Stimulated activated CD4-positive, alpha-beta T cell treated with anti-CD3 and anti-CD28 coated beads, Interleukin-4, amount 100 ng/mL, for 4 hours (primary cell): ENCODE measurements at regions not wholly inside any gene's neighbourhood (a gene's known extent, or its start where the extent isn't known, plus 50 kb on each side); places are given as distances from the start of the nearest gene placed in this dataset.
"Not testable (repeated sequence)": the region's sequence is repeated elsewhere in the genome, so short reads cannot be mapped to it uniquely, and the experiment has no call there.

ENCODE experiments used
- DNase-seq, 2 experiments: peaks; one replicate each; pipeline ENCODE4 v3.0.0-alpha.2; 2020

DNA sequence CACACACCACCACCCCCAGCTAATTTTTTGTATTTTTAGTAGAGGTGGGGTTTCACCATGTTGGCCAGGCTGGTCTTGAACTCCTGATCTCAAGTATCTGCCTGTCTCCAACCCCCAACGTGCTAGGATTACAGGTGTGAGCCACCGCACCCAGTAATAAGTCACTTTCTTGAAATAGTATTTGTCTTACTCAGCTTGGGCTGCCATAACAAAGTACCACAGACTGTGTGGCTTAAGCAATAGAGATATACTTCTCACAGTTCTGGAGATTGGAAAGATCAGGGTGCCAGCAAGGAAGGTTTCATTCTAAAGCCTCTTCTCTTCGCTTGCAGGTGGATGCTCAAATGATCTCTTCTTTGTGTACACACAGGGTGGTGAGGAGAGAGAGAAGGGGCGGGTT, 99.8 kb downstream of the ARRDC3 start:
- no peak for DNase-seq

DNA sequence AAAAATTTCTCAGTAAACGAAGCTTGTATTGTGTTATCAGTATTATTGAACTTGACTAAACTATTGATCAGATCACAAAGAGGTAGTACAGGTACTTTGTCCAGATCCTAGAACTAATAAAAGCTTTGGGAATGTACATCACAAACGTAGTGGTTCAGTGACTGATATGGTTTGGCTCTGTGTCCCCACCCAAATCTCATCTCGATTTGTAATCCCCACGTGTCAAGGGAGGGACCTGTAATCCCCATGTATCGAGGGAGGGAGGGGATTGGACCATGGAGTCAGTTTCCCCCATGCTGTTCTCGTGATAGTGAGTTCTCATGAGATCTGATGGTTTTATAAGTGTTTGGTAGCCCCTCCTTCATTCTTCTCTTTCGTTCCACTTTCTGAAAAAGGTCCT, 100.9 kb downstream of the ARRDC3 start:
- DNase-seq, result no peak

DNA sequence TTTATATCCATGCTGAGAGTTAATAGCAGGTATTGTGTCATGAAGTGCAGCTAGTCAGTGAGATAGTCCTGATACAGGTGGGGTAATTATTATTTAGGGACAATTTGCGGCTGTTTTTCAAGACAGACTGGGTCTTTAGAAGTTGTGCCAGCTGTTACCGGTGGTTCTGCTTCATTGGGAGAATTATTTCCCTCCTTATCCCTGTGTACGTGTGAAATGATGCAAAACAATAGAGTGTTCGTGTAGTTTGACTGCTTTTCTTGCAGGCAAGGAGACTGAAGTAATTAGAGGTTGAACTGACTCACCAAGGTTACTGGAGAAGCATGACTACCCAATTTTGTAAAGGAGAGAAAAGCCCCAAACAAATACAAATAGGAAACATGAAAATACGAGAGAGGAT, 101.7 kb downstream of the ARRDC3 start:
- no peak for DNase-seq

- peak; percentile 92 for DNase-seq
These were observed 102.5 kb downstream of the ARRDC3 start for GRCh38 chr5:91280362-91281269.

DNA sequence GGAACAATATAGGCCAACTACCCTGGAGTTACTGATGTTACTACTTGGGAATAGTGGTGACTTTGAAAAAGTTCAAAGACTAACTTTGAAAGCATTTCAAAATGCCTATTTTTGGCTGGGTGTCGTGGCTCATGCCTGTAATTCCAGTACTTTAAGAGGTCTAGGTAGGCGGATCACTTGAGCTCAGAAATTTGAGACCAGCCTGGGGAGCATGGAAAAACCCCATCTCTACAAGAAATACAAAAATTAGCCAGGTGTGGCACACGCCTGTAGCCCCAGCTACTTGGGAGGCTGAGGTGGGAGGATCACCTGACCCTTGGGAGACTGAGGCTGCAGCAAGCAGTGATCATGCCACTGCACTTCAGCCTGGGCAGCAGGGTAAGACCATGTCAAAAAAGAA, 105.3 kb downstream of the ARRDC3 start:
- no peak for DNase-seq

- no peak for DNase-seq
These were observed 106.0 kb downstream of the ARRDC3 start for GRCh38 chr5:91277093-91277626.

DNA sequence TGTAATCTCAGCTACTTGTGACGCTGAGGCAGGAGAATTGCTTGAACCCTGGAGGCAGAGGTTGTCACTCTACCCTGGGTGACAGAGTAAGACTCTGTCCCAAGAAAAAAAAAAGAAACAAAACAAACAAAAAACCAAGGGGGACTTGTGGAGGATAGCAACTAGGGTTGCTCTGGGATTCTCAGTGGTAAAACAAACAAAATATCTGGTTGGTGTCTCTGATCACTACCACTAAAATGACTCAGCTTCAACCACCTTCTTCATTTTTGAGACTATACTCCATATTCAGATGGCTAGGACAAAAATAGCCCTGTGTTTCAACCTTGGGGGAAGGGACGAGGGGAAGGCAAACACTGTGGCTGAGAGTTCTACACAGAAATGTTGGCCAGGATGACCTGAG, 110.3 kb downstream of the ARRDC3 start:
- no peak for DNase-seq

DNA sequence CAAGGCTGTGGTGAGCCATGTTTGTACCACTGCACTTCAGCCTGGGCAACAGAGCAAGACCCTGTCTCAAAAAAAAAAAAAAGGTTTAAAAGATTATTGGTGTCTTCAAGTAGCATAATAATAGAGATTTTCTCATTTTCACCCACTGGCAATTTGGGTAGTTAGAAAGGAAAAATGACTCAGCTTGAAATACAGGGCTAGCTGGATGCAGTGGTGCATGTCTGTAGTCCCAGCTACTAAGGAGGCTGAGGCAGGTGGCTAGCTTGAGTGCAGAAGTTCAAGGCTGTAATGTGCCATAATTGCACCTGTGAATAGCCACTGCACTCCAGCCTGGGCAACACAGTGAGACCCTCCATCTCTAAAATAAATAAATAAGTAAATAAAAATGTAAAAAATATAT, 111.1 kb downstream of the ARRDC3 start:
- DNase-seq, result no peak

DNA sequence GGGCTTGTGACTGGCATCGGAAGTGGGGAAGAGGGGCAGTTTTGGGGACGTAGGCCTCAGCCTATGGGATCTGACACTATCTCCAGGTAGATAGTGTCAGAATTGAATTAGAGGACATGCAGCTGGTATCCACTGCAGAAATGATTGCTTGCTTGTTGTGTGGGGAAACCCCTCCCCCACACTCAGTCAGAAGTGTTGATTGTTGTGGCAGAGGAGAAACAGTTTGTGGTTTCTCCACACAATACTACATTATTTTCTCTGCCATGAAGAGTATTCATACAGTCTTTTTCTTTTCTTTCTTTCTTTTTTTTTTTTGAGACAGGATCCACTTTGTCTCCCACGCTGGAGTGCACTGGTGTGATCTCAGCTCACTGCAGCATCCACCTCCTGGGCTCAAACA, 113.9 kb downstream of the ARRDC3 start:
- peak in 1 of 2 experiments; percentile 15 for DNase-seq

DNA sequence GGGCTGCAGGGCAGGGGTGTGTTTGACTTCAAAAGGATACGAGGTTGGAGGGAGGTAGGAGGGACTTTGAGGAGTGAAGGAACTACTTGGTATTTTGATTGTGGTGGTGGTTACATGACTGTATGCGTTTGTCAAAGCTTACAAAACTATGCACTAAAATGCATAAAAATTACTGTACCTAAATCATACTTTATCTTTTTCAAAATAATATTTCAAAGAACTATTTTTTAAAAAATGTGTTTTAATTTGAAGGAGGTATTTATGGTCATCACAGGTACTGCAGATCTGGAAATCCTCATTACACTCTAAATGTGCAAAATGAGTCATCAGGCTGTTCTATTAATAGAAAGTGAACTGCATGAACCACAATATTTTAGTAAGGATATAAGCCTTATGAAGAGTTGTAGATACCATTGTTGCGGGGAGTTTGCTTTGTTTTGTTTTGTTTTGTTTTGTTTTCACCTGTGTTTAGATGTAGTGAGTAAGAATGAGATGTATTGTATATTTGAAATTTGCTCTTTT, 116.9 kb downstream of the ARRDC3 start:
- no peak for DNase-seq

DNA sequence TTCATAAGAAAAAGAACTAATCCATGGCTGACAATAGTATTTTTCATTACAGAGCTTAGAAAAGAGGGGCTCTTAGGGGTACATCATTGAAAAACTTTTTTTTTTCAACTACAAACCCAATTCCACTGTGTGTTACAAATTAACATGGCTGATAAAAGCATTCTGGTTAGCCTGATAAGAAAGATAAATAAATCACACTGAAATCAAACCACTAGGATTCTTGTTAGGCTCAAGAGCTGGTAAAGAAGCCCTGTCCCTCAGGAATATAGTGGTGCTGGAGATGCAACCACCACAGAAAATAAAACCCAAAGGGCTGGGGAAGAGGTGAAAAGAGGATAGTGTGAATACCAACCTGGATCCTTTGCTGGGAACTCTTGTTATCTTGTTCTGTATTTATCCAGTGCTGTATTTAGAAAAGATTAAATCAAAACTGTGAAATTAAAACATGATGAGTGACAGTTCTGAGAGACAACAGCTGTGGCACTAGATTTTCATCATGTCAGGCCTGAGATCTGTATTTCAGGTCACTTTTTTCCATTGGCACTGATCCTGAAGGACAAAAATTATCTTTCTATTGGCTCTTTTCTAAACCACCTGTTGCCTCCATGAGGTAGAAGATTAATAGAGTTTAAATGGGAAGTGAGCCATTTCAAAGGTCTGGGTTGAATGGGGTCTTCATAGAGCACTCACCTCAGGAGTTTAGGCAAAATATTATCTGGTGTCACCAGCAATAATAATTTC, 118.6 kb downstream of the ARRDC3 start:
- no peak for DNase-seq

DNA sequence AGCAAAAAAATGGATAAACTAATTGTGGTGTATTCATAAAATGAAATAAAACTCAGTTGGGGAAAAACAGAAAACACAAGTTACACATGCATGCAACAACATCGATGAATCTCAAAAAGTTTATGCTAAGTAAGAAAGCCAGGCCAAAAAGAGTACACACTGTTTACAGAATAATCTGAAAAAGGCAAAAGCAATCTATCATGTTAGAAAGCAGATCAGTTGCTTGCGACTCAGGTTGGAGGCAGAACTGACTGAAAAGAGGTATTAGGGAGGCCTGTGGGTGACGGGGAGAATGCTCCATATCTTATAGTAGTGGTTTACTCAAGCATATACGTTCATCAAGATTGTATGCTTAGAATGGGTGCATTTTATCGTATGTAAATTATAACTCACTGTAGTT, 119.2 kb downstream of the ARRDC3 start:
- DNase-seq, result no peak

GRCh38 chr5:91257301-91257700, 125.8 kb downstream of the ARRDC3 start:
- no peak for DNase-seq

- DNase-seq, result no peak
These were observed 127.0 kb downstream of the ARRDC3 start for GRCh38 chr5:91256142-91256524.

DNA sequence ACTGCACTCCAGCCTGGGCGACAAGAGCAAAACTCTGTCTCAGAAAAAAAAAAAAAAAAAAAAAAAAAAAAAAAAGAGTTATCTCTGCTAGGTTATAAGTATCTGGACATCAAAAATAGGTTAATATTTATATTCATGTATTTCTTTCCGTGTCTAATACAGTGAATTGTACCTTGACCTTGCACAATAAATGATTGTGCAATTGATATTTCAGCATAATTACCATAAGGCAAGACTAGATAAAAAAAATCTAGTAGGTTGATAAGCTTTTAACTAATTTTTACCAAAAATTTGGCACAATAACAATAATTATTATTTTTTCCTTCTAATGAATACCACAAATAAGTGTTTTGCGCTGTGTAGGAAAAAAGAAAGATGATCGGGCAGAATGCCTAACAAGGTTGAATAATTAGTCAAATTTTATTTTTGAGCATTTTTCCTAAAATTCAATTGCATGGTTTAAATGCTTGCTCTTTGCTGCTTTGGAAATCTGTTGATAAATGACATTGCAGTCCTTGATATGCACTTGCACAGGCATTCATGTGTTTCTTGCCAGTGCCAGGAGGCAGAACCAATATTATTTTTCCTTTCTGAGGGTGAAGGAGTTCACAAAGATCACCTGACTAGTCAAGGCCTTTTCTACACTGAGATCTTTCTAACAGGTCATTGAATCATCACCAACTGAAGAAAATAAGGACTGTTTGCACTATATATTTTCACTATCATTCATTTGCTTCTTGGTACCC, 127.5 kb downstream of the ARRDC3 start:
- no peak for DNase-seq

DNA sequence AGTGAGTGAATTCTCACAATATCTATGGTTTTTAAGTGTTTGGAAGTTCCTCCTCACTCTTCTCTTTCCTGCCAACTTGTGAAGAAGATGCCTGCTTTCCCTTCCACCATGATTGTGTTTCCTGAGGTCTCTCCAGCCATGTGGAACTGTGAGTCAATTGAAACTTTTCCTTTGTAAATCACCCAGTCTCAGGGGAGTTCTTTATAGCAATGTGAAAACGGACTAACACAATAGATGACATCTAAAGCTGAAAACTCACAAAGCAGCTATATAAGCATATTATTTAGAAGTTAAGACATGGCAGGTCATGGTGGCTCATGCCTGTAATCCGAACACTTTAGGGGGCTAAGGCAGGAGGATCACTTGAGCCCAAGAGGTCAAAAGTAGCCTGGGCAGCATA, 130.2 kb downstream of the ARRDC3 start:
- no peak for DNase-seq

- DNase-seq, result no peak
These were observed 137.2 kb downstream of the ARRDC3 start for GRCh38 chr5:91245871-91246270.

DNA sequence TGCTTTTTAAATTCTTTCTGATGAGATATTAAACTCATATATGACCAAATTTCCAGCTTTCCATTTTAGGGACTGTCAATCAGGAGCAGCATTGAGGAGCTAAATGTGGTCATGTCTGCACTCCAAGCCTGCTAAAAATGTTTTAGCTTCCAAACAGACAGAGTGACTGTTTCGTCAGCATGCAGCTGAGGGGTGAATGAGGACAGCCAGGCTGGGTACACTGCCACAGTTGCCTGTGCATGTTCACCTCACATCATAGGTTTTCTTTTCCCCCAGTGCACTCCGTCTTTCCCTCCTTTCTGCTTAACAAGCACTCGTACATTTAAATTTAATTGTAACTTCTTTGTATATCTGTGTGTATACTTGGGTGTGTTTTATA, 138.1 kb downstream of the ARRDC3 start:
- DNase-seq, result no peak

GRCh38 chr5:91244380-91245073, 138.6 kb downstream of the ARRDC3 start:
- no peak for DNase-seq

DNA sequence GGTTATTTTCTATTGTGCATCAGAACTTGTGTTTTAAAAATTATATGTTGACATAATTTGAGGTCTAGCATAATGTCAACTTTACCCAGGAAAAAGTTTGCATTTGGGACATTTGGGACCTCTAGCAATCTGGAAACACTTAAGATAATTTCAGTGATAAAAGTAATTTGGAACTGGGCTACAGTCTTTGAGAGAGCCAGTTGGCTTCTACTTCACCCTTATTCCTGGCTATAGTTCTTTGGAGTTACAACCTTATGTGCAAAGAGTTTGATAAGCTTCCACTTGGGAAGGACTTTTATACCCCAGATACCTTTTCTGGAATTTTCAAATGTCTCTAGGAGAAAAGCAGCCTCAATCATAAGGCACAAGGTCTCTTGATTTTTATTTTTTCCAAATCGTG, 139.3 kb downstream of the ARRDC3 start:
- DNase-seq, result no peak

GRCh38 chr5:91243286-91243685, 139.8 kb downstream of the ARRDC3 start:
- DNase-seq, result no peak

DNA sequence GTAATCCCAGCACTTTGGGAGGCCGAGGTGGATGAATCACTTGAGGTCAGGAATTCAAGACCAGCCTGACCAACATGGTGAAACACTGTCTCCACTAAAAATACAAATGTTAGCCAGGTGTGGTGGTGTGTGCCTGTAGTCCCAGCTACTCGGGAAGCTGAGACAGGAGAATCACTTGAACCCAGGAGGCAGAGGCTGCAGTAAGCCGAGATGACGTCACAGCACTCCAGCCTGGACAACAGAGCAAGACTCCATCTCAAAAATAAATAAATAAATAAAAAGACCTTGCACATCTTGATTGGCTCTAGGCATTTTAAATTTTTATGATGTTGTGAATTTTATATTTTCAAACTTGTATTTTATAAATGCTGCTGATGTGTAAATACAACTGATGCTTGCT, 141.7 kb downstream of the ARRDC3 start:
- DNase-seq, result not testable (repeated sequence)
